SK-N-SH treated with all-trans-retinoic acid at 6 μM for 48 hours (cell line): ENCODE measurements at regions not wholly inside any gene's neighbourhood (a gene's known extent, or its start where the extent isn't known, plus 50 kb on each side); places are given as distances from the start of the nearest gene placed in this dataset.

Experiments used
- ESRRG ChIP-seq: fragments of 250-450 bp; sonication (Bioruptor Pico); IDR thresholded peaks from 2 replicates; pipeline ENCODE4 v1.6.1; 2021; ENCODE audit warnings: mild to moderate bottlenecking
- SNAI2 ChIP-seq: fragments of 250-450 bp; sonication (Bioruptor Pico); IDR thresholded peaks from 2 replicates; pipeline ENCODE4 v1.5.0; 2020; ENCODE audit warnings: mild to moderate bottlenecking, moderate library complexity
- TF ChIP-seq, protein P1 (sequence below): fragments of 250-450 bp; sonication (Bioruptor Pico); IDR thresholded peaks from 2 replicates; pipeline ENCODE4 v1.8.0; 2020; ENCODE audit warnings: mild to moderate bottlenecking, moderate library complexity, borderline replicate concordance
- TF ChIP-seq, protein P2 (sequence below): fragments of 250-450 bp; sonication (Bioruptor Pico); IDR thresholded peaks from 2 replicates; pipeline ENCODE4 v1.8.0; 2021; ENCODE audit warnings: low read depth, mild to moderate bottlenecking, moderate library complexity, borderline replicate concordance

DNA sequence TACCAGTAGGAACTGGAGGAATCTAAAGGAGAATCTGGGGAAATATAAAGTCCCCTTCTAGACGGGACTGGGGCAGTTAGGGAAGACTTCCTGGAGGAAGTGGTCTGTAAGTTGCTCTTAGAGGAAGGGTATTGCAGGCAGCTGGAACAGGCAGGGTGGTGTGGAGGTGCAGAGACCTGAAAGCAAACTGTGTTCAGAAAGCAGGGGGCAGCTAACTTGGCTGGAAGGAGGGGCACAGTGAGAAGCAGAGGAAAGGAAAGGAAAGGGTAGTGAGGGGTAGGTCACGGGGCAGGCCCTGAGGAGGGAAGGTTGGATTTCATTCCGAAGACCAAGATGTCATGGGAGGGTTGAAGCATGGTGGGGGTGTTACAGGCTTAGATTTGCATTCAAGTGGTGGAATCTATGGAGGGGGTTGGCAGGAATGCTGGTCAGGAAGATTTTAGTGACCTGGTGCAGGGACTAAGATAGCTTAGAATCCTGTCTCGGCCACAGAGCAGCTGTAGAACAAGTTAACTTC, 240.7 kb downstream of the FOXD2 start:
- no peak for TF ChIP-seq ESRRG (CRISPR knock-in tag)
- no peak for TF ChIP-seq SNAI2
- TF ChIP-seq, protein P1, sequence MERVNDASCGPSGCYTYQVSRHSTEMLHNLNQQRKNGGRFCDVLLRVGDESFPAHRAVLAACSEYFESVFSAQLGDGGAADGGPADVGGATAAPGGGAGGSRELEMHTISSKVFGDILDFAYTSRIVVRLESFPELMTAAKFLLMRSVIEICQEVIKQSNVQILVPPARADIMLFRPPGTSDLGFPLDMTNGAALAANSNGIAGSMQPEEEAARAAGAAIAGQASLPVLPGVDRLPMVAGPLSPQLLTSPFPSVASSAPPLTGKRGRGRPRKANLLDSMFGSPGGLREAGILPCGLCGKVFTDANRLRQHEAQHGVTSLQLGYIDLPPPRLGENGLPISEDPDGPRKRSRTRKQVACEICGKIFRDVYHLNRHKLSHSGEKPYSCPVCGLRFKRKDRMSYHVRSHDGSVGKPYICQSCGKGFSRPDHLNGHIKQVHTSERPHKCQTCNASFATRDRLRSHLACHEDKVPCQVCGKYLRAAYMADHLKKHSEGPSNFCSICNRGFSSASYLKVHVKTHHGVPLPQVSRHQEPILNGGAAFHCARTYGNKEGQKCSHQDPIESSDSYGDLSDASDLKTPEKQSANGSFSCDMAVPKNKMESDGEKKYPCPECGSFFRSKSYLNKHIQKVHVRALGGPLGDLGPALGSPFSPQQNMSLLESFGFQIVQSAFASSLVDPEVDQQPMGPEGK (CRISPR knock-in tag): no peak
- TF ChIP-seq, protein P2, sequence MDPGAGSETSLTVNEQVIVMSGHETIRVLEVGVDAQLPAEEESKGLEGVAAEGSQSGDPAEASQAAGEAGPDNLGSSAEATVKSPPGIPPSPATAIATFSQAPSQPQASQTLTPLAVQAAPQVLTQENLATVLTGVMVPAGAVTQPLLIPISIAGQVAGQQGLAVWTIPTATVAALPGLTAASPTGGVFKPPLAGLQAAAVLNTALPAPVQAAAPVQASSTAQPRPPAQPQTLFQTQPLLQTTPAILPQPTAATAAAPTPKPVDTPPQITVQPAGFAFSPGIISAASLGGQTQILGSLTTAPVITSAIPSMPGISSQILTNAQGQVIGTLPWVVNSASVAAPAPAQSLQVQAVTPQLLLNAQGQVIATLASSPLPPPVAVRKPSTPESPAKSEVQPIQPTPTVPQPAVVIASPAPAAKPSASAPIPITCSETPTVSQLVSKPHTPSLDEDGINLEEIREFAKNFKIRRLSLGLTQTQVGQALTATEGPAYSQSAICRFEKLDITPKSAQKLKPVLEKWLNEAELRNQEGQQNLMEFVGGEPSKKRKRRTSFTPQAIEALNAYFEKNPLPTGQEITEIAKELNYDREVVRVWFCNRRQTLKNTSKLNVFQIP: no peak
